ENCODE measurements at regions not wholly inside any gene's neighbourhood (a gene's known extent, or its start where the extent isn't known, plus 50 kb on each side); places are given as distances from the start of the nearest gene placed in this dataset.

- no peak for DNase-seq
- Histone ChIP-seq H3K36me3 (replicated peaks in 1 of 2) (no peaks in the 10 kb centered on the region), H3K4me1 (replicated peaks in 1 of 2) (no peaks in the 10 kb centered on the region), H3K9me3 (replicated peaks in 1 of 3) (no peaks in the 10 kb centered on the region), H3K27me3 (no peaks in the 10 kb centered on the region), H3K4me3 (no peak overlapping the region), H3K27ac (no peak overlapping the region)
- no peak for TF ChIP-seq CTCF (IDR thresholded peaks at IDR 0.05)
- no peak for TF ChIP-seq POLR2A (IDR thresholded peaks at IDR 0.05)
- 67 to 77% (median 68%) methylated on average over 1 of the region's 1 CpG for WGBS, 4 donors
- intact Hi-C loops (cut with DNase I) = no loop called here
These were observed 327.9 kb downstream of the CXXC4 start for GRCh38 chr4:104166749-104167148.

- no peaks in the 10 kb centered on the region for H3K9me3 ChIP-seq (replicated peaks in 1 of 3)
- no peak for DNase-seq
- TF ChIP-seq CTCF (IDR thresholded peaks at IDR 0.05) = no peak
- TF ChIP-seq POLR2A (IDR thresholded peaks at IDR 0.05) = no peak
- no peak overlapping the region for H3K4me3 ChIP-seq
- WGBS, 4 donors = 21 to 41% (median 33%) methylated on average over 1 of the region's 1 CpG
- no peaks in the 10 kb centered on the region for H3K4me1 ChIP-seq (replicated peaks in 1 of 2)
- intact Hi-C loops (cut with DNase I) = no loop called here
- H3K27ac ChIP-seq = no peak overlapping the region
- H3K36me3 ChIP-seq (replicated peaks in 1 of 2) = no peaks in the 10 kb centered on the region
- H3K27me3 ChIP-seq = no peaks in the 10 kb centered on the region
These were observed 330.9 kb downstream of the CXXC4 start for GRCh38 chr4:104163820-104164219.

- Histone ChIP-seq H3K27me3 (no peaks in the 10 kb centered on the region), H3K4me3 (no peak overlapping the region), H3K27ac (no peak overlapping the region), H3K9me3 (replicated peaks in 1 of 3) (no peaks in the 10 kb centered on the region), H3K4me1 (replicated peaks in 1 of 2) (no peaks in the 10 kb centered on the region), H3K36me3 (replicated peaks in 1 of 2) (no peaks in the 10 kb centered on the region)
- 70 to 85% (median 75%) methylated on average over 1 of the region's 1 CpG for WGBS, 4 donors
- TF ChIP-seq POLR2A (IDR thresholded peaks at IDR 0.05) = no peak
- TF ChIP-seq CTCF (IDR thresholded peaks at IDR 0.05) = no peak
- DNase-seq = no peak
- intact Hi-C loops (cut with DNase I) = no loop called here
These were observed 348.6 kb downstream of the CXXC4 start for GRCh38 chr4:104146048-104146447.

GRCh38 chr4:104138116-104138515 lies 356.6 kb downstream of the CXXC4 start:
- no peaks in the 10 kb centered on the region for H3K9me3 ChIP-seq (replicated peaks in 1 of 3)
- no peak for DNase-seq
- 81 to 94% (median 87%) methylated on average over 1 of the region's 1 CpG for WGBS, 4 donors
- H3K36me3 ChIP-seq (replicated peaks in 1 of 2) = no peaks in the 10 kb centered on the region
- no peak overlapping the region for H3K4me3 ChIP-seq
- intact Hi-C loops (cut with DNase I) = no loop called here
- no peaks in the 10 kb centered on the region for H3K27me3 ChIP-seq
- no peaks in the 10 kb centered on the region for H3K4me1 ChIP-seq (replicated peaks in 1 of 2)
- no peak overlapping the region for H3K27ac ChIP-seq
- TF ChIP-seq CTCF (IDR thresholded peaks at IDR 0.05) = no peak
- TF ChIP-seq POLR2A (IDR thresholded peaks at IDR 0.05) = no peak
